Stomach smooth muscle (tissue), 2 donors: ENCODE measurements at regions not wholly inside any gene's neighbourhood (a gene's known extent, or its start where the extent isn't known, plus 50 kb on each side); places are given as distances from the start of the nearest gene placed in this dataset.
"Not testable (repeated sequence)": the region's sequence is repeated elsewhere in the genome, so short reads cannot be mapped to it uniquely, and the experiment has no call there.

Source experiments
- H3K27ac ChIP-seq: one replicate; pipeline ENCODE4 v1.7.0; 2013; ENCODE audit warnings: mild to moderate bottlenecking, low read length, inconsistent platforms
- H3K27me3 ChIP-seq, 2 donors: one replicate each; pipeline ENCODE4 v1.7.0; 2013; ENCODE audit warnings: low read length in 2 of 2; ENCODE audit not compliant: insufficient read depth in 2 of 2, control insufficient read depth in 1 of 2
- H3K36me3 ChIP-seq, 2 donors: one replicate each; pipeline ENCODE4 v1.7.0; 2013; ENCODE audit warnings: low read length in 2 of 2; ENCODE audit not compliant: control insufficient read depth in 2 of 2, insufficient read depth in 2 of 2
- H3K4me1 ChIP-seq: one replicate; pipeline ENCODE4 v1.7.0; 2013; ENCODE audit warnings: low read length; ENCODE audit not compliant: control insufficient read depth, insufficient read depth
- H3K4me3 ChIP-seq, 2 donors: one replicate each; pipeline ENCODE4 v1.7.0; 2013; ENCODE audit warnings: low read length in 2 of 2
- H3K9ac ChIP-seq, 2 donors: one replicate each; pipeline ENCODE4 v1.7.0; 2013; ENCODE audit warnings: low read length in 2 of 2, mild to moderate bottlenecking in 1 of 2
- H3K9me3 ChIP-seq, 2 donors: one replicate each; pipeline ENCODE4 v1.7.0; 2013; ENCODE audit warnings: low read length in 2 of 2; ENCODE audit not compliant: control insufficient read depth in 2 of 2
- donor health status: healthy.
- donor health status: Pancreatic carcinoma.

DNA sequence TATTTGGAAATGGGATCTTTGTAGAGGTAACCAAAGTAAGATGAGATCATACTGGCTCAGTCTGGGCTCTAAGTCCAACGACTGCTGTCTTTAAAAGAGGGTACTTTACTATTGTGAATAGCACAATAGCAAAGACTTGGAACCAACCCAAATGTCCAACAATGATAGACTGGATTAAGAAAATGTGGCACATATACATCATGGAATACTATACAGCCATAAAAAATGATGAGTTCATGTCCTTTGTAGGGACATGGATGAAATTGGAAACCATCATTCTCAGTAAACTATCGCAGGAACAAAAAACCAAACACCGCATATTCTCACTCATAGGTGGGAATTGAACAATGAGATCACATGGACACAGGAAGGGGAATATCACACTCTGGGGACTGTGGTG lies 476.3 kb downstream of the SEMA3D start:
- H3K4me1 ChIP-seq, H3K36me3 ChIP-seq, H3K9ac ChIP-seq, H3K27ac ChIP-seq, H3K4me3 ChIP-seq, H3K27me3 ChIP-seq, H3K9me3 ChIP-seq: not testable (repeated sequence)

DNA sequence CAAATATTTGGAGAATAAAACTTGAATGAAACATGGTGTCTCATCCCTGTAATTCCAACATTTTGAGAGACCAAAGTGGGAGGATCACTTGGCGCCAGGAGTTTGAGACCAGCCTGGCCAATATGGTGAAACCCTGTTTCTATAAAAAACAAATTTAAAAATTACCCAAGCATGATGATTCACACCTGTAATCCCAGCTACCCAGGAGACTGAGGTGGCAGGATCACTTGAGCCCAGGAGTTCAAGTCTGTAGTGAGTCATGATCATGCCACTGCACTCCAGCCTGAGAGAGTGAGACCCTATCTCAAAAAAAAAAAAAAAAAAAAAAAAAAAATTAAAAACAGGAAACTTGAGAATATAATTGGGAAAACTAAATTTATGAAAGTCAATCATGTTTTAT lies 481.1 kb downstream of the SEMA3D start:
- Histone ChIP-seq H3K36me3 (no peaks in the 10 kb centered on the region), H3K9ac (no peak overlapping the region), H3K27me3 (no peaks in the 10 kb centered on the region), H3K4me3 (no peak overlapping the region), H3K9me3 (no peaks in the 10 kb centered on the region), H3K4me1 (no peaks in the 10 kb centered on the region), H3K27ac (no peak overlapping the region)

DNA sequence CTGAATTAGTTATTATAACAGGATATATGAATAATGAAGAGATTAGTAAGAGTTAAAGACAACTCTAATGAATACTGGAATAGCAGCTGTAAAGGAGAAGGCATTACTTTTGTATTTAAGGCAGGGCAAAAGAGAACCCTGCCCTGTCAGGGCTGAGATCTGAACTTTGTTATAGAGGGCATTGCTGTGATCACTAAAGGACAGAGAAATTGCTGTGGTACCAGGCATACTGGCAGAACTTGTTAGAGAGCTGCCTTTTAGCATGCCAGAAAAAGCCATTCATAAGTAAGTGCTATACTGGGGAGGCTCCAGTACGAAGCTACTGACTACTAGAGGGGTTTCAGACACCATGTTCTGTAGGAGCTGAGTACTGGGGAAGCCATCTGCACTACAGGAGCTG lies 481.8 kb downstream of the SEMA3D start:
- H3K27me3 ChIP-seq = no peaks in the 10 kb centered on the region
- H3K27ac ChIP-seq = no peak overlapping the region
- no peaks in the 10 kb centered on the region for H3K36me3 ChIP-seq
- no peaks in the 10 kb centered on the region for H3K9me3 ChIP-seq
- no peak overlapping the region for H3K9ac ChIP-seq
- no peak overlapping the region for H3K4me3 ChIP-seq
- no peaks in the 10 kb centered on the region for H3K4me1 ChIP-seq

DNA sequence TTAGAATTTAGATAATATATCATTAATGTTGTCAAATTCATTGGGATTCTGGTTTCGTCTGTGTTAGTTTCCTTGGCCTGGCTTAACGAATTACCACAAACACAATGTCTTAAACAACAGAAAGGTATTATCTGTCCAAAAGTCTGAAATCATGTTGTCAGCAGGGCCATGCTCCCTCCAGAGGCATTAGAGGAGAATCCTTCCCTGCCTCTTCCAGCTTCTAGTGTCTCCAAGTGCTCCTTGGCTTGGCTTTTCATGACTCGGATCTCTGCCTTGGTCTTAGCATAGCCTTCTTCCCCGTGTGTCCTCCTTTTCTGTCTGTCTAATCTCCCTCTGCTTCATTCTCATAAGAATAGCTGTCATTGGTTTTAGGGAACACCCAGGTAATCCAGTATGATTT lies 482.5 kb downstream of the SEMA3D start:
- H3K4me3 ChIP-seq = no peak overlapping the region
- H3K9ac ChIP-seq = no peak overlapping the region
- no peak overlapping the region for H3K27ac ChIP-seq
- no peaks in the 10 kb centered on the region for H3K4me1 ChIP-seq
- H3K27me3 ChIP-seq = no peaks in the 10 kb centered on the region
- no peaks in the 10 kb centered on the region for H3K36me3 ChIP-seq
- no peaks in the 10 kb centered on the region for H3K9me3 ChIP-seq

DNA sequence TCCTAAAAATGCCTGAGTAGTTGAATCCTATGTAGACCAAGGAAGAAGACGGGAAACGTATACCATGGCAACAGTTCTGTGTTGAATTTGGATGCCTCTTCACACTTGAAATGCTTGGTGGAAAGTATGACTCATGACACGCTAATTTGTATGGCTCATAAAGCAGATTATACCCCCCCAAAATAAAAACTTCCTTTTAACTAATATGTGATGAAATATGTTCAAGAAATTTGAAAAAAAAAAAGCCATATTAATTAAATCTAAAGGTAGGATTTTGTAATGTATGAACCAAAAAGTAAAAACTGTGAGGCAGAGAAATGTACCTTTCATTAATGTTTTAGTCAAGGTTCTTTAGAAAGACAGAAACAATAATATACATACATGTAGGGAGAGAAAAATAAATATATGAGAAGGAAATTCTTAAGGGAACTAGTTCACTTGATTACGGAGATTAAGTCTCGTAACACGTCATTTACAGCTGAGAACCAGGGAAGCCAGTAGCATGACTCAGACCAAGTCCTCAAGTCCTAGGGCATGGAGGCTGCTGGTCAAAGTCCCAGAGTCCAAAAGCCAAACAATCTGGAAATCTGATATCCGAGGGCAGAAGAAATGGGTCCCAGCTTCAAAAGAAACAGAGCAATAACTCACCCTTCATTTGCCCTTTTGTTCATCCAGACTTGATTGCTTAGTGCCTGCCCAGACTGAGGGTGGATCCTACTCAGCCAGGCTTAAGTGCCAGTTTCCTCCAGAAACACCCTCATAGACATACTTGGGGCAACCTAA lies 485.1 kb downstream of the SEMA3D start:
- Histone ChIP-seq H3K27ac (no peak overlapping the region), H3K9me3 (no peaks in the 10 kb centered on the region), H3K4me3 (no peak overlapping the region), H3K4me1 (no peaks in the 10 kb centered on the region), H3K36me3 (no peaks in the 10 kb centered on the region), H3K9ac (no peak overlapping the region), H3K27me3 (no peaks in the 10 kb centered on the region)

DNA sequence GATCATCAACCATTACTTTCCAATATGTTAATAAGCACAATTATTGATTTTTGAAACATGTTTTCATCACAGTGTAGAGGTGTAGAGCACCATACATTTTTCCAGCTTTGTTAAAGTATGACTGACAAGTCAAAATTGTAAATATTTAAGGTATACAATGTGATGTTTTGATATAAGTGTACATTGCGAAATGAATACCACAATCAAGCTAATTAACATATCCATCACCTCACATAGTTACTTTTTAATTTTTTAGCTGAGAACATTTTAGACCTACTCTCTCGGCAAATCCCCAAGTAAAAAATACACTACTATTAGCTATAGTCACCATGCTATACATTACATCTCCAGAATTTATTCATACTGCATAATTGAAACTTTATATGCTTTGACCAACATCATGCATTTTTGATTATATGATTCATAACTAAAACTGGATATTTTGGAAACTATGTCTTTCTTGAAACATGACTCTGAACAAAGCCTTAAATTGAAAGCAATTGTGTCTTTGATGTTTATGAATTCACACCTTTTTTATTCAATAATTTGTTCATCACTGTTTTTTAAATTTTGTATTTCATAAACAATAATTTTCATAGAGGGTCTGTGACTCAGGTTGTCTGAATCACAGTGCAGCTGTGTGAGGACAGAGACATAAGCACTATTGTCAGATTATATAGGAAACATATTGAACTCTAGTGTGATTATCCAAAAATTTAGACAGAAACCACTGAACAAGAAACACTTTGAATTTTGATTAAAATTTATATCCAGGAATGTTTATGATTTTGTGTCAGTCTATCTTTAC lies 486.1 kb downstream of the SEMA3D start:
- Histone ChIP-seq H3K9ac (no peak overlapping the region), H3K4me1 (no peaks in the 10 kb centered on the region), H3K4me3 (no peak overlapping the region), H3K36me3 (no peaks in the 10 kb centered on the region), H3K27ac (no peak overlapping the region), H3K9me3 (no peaks in the 10 kb centered on the region), H3K27me3 (no peaks in the 10 kb centered on the region)

DNA sequence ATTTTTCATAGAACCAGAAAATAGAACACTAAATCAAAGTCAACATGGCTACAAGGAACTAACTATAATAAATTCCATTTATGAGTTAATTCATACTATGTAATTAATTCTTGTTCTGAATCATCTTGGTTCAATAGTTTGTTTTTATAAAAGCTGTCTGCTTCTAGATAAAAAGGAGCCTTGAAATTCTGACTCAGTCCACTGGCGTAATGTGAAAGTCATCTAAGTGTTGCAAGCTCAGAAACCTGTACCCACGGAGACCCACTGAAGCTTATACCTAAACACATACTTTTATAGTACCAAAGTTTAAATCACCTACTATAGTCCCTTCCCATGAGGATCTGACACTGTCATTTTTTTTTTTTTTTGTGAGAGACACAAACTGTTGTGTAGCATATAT lies 489.4 kb downstream of the SEMA3D start:
- H3K27ac ChIP-seq = no peak overlapping the region
- H3K27me3 ChIP-seq = no peaks in the 10 kb centered on the region
- H3K4me1 ChIP-seq = no peaks in the 10 kb centered on the region
- no peak overlapping the region for H3K4me3 ChIP-seq
- H3K9me3 ChIP-seq = no peaks in the 10 kb centered on the region
- H3K36me3 ChIP-seq = no peaks in the 10 kb centered on the region
- no peak overlapping the region for H3K9ac ChIP-seq

DNA sequence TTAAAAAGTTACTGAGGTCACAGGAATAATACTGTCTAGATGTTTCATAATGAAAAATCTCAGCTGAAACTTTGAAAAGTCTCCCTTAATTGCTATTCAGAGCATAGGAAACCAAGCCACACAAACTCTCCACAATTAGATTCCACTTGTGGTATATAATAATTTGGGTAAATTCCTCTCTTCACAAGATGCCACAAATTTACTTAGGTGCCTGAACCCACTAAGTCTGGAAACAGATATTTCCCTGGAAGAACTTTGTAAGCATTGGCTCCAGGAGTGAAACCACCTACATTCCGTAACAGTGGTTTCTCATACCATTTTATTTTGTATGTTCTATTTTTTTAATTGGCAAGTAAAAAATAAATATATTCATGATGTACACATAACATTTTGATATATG lies 493.4 kb downstream of the SEMA3D start:
- Histone ChIP-seq H3K36me3 (no peaks in the 10 kb centered on the region), H3K4me3 (no peak overlapping the region), H3K4me1 (no peaks in the 10 kb centered on the region), H3K27me3 (no peaks in the 10 kb centered on the region), H3K27ac (no peak overlapping the region), H3K9ac (no peak overlapping the region), H3K9me3 (peaks cover 0 to 4% of the 10 kb centered on the region in 2 donors)

DNA sequence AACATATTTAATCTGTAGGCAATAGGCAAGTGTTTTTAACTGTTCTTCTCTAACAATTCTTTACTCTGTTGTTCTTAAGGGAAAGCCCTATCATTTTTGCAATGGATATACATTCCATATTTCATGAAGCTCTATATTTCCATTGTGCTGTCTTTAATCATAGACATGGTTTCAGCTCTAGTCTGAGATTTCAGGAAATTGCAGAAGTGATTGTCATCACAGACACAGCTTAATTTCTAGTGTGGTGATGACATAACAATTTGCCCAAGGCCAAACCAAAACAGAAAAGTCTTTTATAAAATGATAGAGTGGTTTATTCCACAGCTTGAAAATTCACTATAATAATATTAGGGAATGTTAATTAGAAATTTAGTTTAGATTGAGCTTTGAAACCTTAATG lies 494.1 kb upstream of the SEMA3A start:
- Histone ChIP-seq H3K27ac (no peak overlapping the region), H3K36me3 (no peaks in the 10 kb centered on the region), H3K9me3 (peaks cover 0 to 4% of the 10 kb centered on the region in 2 donors), H3K27me3 (no peaks in the 10 kb centered on the region), H3K9ac (no peak overlapping the region), H3K4me3 (no peak overlapping the region), H3K4me1 (no peaks in the 10 kb centered on the region)

DNA sequence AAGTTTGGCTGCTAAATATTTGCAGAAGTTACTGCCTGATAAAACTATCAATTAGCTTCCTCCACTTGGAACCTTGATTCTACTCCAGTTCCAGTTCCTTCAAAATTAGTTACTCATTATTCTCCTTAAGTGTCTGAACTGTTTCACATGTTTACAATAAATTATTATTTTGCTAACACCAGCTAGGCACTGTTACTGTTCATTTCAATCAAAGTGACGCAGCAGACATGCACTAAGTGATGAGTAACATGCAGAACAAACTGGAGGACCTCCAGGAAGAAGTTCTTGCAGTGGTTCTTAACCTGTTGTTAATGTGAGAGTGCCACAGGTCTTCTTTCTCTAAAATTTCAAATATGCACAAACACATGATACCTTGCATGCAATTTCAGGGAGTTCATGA lies 491.8 kb upstream of the SEMA3A start:
- Histone ChIP-seq H3K4me1 (no peaks in the 10 kb centered on the region), H3K36me3 (no peaks in the 10 kb centered on the region), H3K9ac (no peak overlapping the region), H3K9me3 (peaks cover 0 to 2% of the 10 kb centered on the region in 2 donors), H3K27me3 (no peaks in the 10 kb centered on the region), H3K4me3 (no peak overlapping the region), H3K27ac (no peak overlapping the region)
